Prostate gland (tissue), 2 donors: ENCODE measurements at regions not wholly inside any gene's neighbourhood (a gene's known extent, or its start where the extent isn't known, plus 50 kb on each side); places are given as distances from the start of the nearest gene placed in this dataset.

ENCODE experiments used
- POLR2A ChIP-seq: fragments of 450-650 bp; IDR thresholded peaks from one replicate; pipeline ENCODE4 v1.6.1; 2016; ENCODE audit warnings: antibody characterized with exemption, mild to moderate bottlenecking
- TF ChIP-seq, protein P1 (sequence below), 4 experiments: fragments of 200-600 bp in 2 of 4; fragments of 450-650 bp in 2 of 4; sonication (generic) in 2 of 4; IDR thresholded peaks; 1 replicate in 3 of 4; 2 replicates in 1 of 4; pipeline ENCODE4 v1.5.1; 2016 to 2019; ENCODE audit warnings: antibody characterized with exemption in 4 of 4, mild to moderate bottlenecking in 2 of 4, moderate library complexity in 2 of 4

DNA sequence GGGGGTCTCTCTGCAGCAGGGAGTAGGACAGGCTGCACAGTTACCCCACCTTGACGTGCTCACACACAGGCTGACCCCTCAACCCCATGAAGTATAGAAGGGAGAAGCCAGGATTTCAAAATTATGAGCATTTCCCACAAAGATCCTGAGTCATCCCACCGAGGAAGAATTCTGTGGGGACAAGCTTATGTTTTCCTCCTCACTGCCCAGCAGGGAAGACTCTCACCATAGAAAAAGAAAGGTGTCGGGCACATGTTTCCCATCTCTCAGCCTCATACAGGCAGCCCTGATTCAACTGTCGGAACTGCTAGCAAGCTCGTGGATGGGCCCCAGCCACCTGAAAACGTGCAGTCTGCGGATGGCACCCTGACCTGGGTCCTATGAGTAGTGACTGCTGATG is 499.7 kb upstream of the MKI67 start:
- TF ChIP-seq POLR2A, result no peak
- TF ChIP-seq, protein P1, sequence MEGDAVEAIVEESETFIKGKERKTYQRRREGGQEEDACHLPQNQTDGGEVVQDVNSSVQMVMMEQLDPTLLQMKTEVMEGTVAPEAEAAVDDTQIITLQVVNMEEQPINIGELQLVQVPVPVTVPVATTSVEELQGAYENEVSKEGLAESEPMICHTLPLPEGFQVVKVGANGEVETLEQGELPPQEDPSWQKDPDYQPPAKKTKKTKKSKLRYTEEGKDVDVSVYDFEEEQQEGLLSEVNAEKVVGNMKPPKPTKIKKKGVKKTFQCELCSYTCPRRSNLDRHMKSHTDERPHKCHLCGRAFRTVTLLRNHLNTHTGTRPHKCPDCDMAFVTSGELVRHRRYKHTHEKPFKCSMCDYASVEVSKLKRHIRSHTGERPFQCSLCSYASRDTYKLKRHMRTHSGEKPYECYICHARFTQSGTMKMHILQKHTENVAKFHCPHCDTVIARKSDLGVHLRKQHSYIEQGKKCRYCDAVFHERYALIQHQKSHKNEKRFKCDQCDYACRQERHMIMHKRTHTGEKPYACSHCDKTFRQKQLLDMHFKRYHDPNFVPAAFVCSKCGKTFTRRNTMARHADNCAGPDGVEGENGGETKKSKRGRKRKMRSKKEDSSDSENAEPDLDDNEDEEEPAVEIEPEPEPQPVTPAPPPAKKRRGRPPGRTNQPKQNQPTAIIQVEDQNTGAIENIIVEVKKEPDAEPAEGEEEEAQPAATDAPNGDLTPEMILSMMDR (IDR thresholded peaks at IDR 0.05), result no peak
